NCI-H345 (cell line): ENCODE measurements at regions not wholly inside any gene's neighbourhood (a gene's known extent, or its start where the extent isn't known, plus 50 kb on each side); places are given as distances from the start of the nearest gene placed in this dataset.
"Not testable (repeated sequence)": the region's sequence is repeated elsewhere in the genome, so short reads cannot be mapped to it uniquely, and the experiment has no call there.

ENCODE experiments used
- DNase-seq: peaks from one replicate; lab custom pipeline; 2025; lab: John Stamatoyannopoulos, UW

- no peak for DNase-seq
Measured at GRCh38 chr2:23023722-23024121, 361.3 kb upstream of the KLHL29 start.

- DNase-seq, result no peak
Measured at GRCh38 chr2:23026671-23027070, 358.3 kb upstream of the KLHL29 start.

GRCh38 chr2:23027396-23027795 lies 357.6 kb upstream of the KLHL29 start:
- DNase-seq, result no peak

GRCh38 chr2:23028106-23028505 lies 356.9 kb upstream of the KLHL29 start:
- no peak for DNase-seq

- DNase-seq, result no peak
Measured at GRCh38 chr2:23029111-23029510, 355.9 kb upstream of the KLHL29 start.

- DNase-seq, result no peak
Measured at GRCh38 chr2:23029951-23030350, 355.0 kb upstream of the KLHL29 start.

- DNase-seq, result no peak
Measured at GRCh38 chr2:23034996-23035395, 350.0 kb upstream of the KLHL29 start.

- DNase-seq, result no peak
Measured at GRCh38 chr2:23036629-23037028, 348.4 kb upstream of the KLHL29 start.

GRCh38 chr2:23037596-23037995 lies 347.4 kb upstream of the KLHL29 start:
- DNase-seq, result no peak

- no peak for DNase-seq
Measured at GRCh38 chr2:23041443-23041842, 343.5 kb upstream of the KLHL29 start.

- no peak for DNase-seq
Measured at GRCh38 chr2:23042216-23042906, 342.6 kb upstream of the KLHL29 start.

- DNase-seq, result no peak
Measured at GRCh38 chr2:23050388-23050787, 334.6 kb upstream of the KLHL29 start.

GRCh38 chr2:23053601-23054000 lies 331.4 kb upstream of the KLHL29 start:
- no peak for DNase-seq

- peak; percentile 73 for DNase-seq
Measured at GRCh38 chr2:23055251-23055650, 329.7 kb upstream of the KLHL29 start.

- DNase-seq, result not testable (repeated sequence)
Measured at GRCh38 chr2:23056846-23057245, 328.1 kb upstream of the KLHL29 start.

GRCh38 chr2:23058435-23058834 lies 326.5 kb upstream of the KLHL29 start:
- no peak for DNase-seq

GRCh38 chr2:23065210-23065609 lies 319.8 kb upstream of the KLHL29 start:
- no peak for DNase-seq

GRCh38 chr2:23065936-23066335 lies 319.0 kb upstream of the KLHL29 start:
- DNase-seq, result peak; percentile 95

- DNase-seq, result no peak
Measured at GRCh38 chr2:23066686-23067085, 318.3 kb upstream of the KLHL29 start.

- DNase-seq, result no peak
Measured at GRCh38 chr2:23069156-23069555, 315.8 kb upstream of the KLHL29 start.

GRCh38 chr2:23069923-23070322 lies 315.1 kb upstream of the KLHL29 start:
- DNase-seq, result peak; percentile 87

GRCh38 chr2:23073056-23073455 lies 311.9 kb upstream of the KLHL29 start:
- DNase-seq, result no peak

- no peak for DNase-seq
Measured at GRCh38 chr2:23073671-23074070, 311.3 kb upstream of the KLHL29 start.

GRCh38 chr2:23077596-23077995 lies 307.4 kb upstream of the KLHL29 start:
- DNase-seq, result no peak
